Body of pancreas (tissue), 4 donors: ENCODE measurements at regions not wholly inside any gene's neighbourhood (a gene's known extent, or its start where the extent isn't known, plus 50 kb on each side); places are given as distances from the start of the nearest gene placed in this dataset.

Source experiments
- POLR2A ChIP-seq, 3 donors: fragments of 450-650 bp; IDR thresholded peaks; one replicate each; pipeline ENCODE4 v1.6.1; 2016; ENCODE audit warnings: antibody characterized with exemption in 3 of 3, mild to moderate bottlenecking in 2 of 3
- TF ChIP-seq, protein P1 (sequence below), 7 experiments: fragments of 450-650 bp in 4 of 7; fragments of 200-600 bp in 3 of 7; sonication (generic) in 3 of 7; IDR thresholded peaks; one replicate each; pipeline ENCODE4 v1.5.1; 2016 to 2019; ENCODE audit warnings: antibody characterized with exemption in 7 of 7

GRCh38 chr2:8455236-8456150, 226.4 kb upstream of the ID2 start:
- TF ChIP-seq, protein P1, sequence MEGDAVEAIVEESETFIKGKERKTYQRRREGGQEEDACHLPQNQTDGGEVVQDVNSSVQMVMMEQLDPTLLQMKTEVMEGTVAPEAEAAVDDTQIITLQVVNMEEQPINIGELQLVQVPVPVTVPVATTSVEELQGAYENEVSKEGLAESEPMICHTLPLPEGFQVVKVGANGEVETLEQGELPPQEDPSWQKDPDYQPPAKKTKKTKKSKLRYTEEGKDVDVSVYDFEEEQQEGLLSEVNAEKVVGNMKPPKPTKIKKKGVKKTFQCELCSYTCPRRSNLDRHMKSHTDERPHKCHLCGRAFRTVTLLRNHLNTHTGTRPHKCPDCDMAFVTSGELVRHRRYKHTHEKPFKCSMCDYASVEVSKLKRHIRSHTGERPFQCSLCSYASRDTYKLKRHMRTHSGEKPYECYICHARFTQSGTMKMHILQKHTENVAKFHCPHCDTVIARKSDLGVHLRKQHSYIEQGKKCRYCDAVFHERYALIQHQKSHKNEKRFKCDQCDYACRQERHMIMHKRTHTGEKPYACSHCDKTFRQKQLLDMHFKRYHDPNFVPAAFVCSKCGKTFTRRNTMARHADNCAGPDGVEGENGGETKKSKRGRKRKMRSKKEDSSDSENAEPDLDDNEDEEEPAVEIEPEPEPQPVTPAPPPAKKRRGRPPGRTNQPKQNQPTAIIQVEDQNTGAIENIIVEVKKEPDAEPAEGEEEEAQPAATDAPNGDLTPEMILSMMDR (IDR thresholded peaks at IDR 0.05), result no peak
- TF ChIP-seq POLR2A (IDR thresholded peaks at IDR 0.05), result no peak
